GM12878 (cell line): ENCODE measurements at regions not wholly inside any gene's neighbourhood (a gene's known extent, or its start where the extent isn't known, plus 50 kb on each side); places are given as distances from the start of the nearest gene placed in this dataset.

ENCODE experiments used
- ATAC-seq: fragments of 200-7000 bp; cut with Tn5 transposase; 3 replicates; pipeline ENCODE4 v1.9.1; 2020; ENCODE audit warnings: mild to moderate bottlenecking, moderate library complexity
- BruUV-seq: library from RNA; stranded (reverse); fragments of 400-500 nt; replicated peaks from 2 replicates; lab custom pipeline; 2021; lab: Mats Ljungman, UMichigan
- CTCF ChIA-PET: fragments of 300-600 bp; sonication (Branson Sonifier 250); formaldehyde crosslinking; extraction: SDS; loops from one replicate; lab custom pipeline; 2021; ENCODE audit warnings: inconsistent platforms; lab: Yijun Ruan, JAX
- POLR2A ChIA-PET: fragments of 350-600 bp; formaldehyde crosslinking; extraction: SDS; loops from one replicate; lab custom pipeline; 2021; ENCODE audit warnings: inconsistent platforms; lab: Charles Lee
- RAD21 ChIA-PET: fragments of 300-600 bp; sonication (Branson Sonifier 250); formaldehyde crosslinking; loops from one replicate; lab custom pipeline; 2023; ENCODE audit warnings: antibody characterized with exemption; ENCODE audit not compliant: unreplicated experiment; lab: Charles Lee
- SMC1A ChIA-PET: fragments of 300-600 bp; sonication (Branson Sonifier 250); formaldehyde crosslinking; loops from one replicate; lab custom pipeline; 2023; ENCODE audit not compliant: unreplicated experiment, uncharacterized antibody; lab: Charles Lee
- DNase-seq: peaks from one replicate; pipeline ENCODE4 v3.0.0-alpha.2; 2011; ENCODE audit warnings: low read depth, low spot score
- FAIRE-seq: peaks from 3 replicates; lab custom pipeline; 2011; peaks lifted over from hg19 to GRCh38; lab: Jason Lieb, UNC
- H2AFZ ChIP-seq: 2 replicates; pipeline ENCODE4 v1.6.0; 2011; ENCODE audit warnings: low read depth, low read length, control low read depth; ENCODE audit not compliant: control insufficient read depth
- H3K27ac ChIP-seq: 2 replicates; pipeline ENCODE4 v1.5.1; 2011; ENCODE audit warnings: control low read depth; ENCODE audit not compliant: control insufficient read depth, insufficient read depth
- H3K27me3 ChIP-seq, 2 experiments: replicated peaks in 1 of 2; 2 replicates each; pipeline versions ENCODE4 v1.6.0 to v1.6.1; 2011; ENCODE audit warnings: low read length in 1 of 2; ENCODE audit not compliant: control insufficient read depth in 2 of 2, insufficient read depth in 2 of 2
- H3K36me3 ChIP-seq, 2 experiments: 2 replicates each; pipeline ENCODE4 v1.5.1; 2011; ENCODE audit warnings: low read length in 1 of 2; ENCODE audit not compliant: control insufficient read depth in 2 of 2, insufficient read depth in 2 of 2
- H3K4me1 ChIP-seq: 2 replicates; pipeline ENCODE4 v1.6.1; 2011; ENCODE audit warnings: mild to moderate bottlenecking, low read length, moderate library complexity, mixed read lengths; ENCODE audit not compliant: control insufficient read depth, insufficient read depth
- H3K4me2 ChIP-seq: 2 replicates; pipeline ENCODE4 v1.6.0; 2011; ENCODE audit warnings: control low read depth; ENCODE audit not compliant: control insufficient read depth, insufficient read depth
- H3K4me3 ChIP-seq: fragments of 200-600 bp; sonication (generic); 2 replicates; pipeline ENCODE4 v1.5.1; 2016
- H3K79me2 ChIP-seq: 2 replicates; pipeline ENCODE4 v1.6.0; 2011; ENCODE audit warnings: low read length; ENCODE audit not compliant: control insufficient read depth, insufficient read depth
- H3K9ac ChIP-seq: 2 replicates; pipeline ENCODE4 v1.8.0; 2011; ENCODE audit warnings: low read length, control low read depth, mixed read lengths; ENCODE audit not compliant: control insufficient read depth, insufficient read depth
- H3K9me3 ChIP-seq: replicated peaks from 3 replicates; pipeline ENCODE4 v1.5.1; 2011; ENCODE audit warnings: mild to moderate bottlenecking, low read length; ENCODE audit not compliant: control insufficient read depth, insufficient read depth
- H4K20me1 ChIP-seq: 2 replicates; pipeline ENCODE4 v1.6.0; 2011; ENCODE audit not compliant: control insufficient read depth, insufficient read depth
- DPF2 ChIP-seq: fragments of 450-650 bp; IDR thresholded peaks from 2 replicates; pipeline ENCODE4 v1.6.1; 2017; ENCODE audit warnings: mild to moderate bottlenecking
- FOXM1 ChIP-seq: IDR thresholded peaks from 2 replicates; pipeline ENCODE4 v1.6.1; 2012; ENCODE audit warnings: low read depth, mild to moderate bottlenecking, inconsistent platforms, low read length, moderate library complexity
- LARP7 ChIP-seq: fragments of 450-650 bp; IDR thresholded peaks from 2 replicates; pipeline ENCODE4 v1.6.1; 2017; ENCODE audit warnings: mild to moderate bottlenecking
- NFIC ChIP-seq: IDR thresholded peaks from 2 replicates; pipeline ENCODE4 v1.6.1; 2012; ENCODE audit warnings: low read depth, mild to moderate bottlenecking, inconsistent platforms, low read length, moderate library complexity
- PML ChIP-seq: IDR thresholded peaks from 2 replicates; pipeline ENCODE4 v1.6.1; 2012; ENCODE audit warnings: low read length, inconsistent platforms
- SMAD5 ChIP-seq: IDR thresholded peaks from 2 replicates; pipeline ENCODE4 v1.6.1; 2016; ENCODE audit warnings: antibody characterized with exemption, low read depth
- SPI1 ChIP-seq: IDR thresholded peaks from 2 replicates; pipeline ENCODE4 v1.6.1; 2011; ENCODE audit warnings: low read depth, mild to moderate bottlenecking, low read length, moderate library complexity, borderline replicate concordance; ENCODE audit not compliant: insufficient read depth
- TARDBP ChIP-seq: IDR thresholded peaks from 2 replicates; pipeline ENCODE4 v1.6.1; 2016; ENCODE audit warnings: borderline replicate concordance
- WGBS: methylation state at CpG from one replicate; pipeline ENCODE4 v1.1.6; 2016; ENCODE audit warnings: low lambda C conversion rate; ENCODE audit not compliant: insufficient replicate concordance, insufficient coverage; ENCODE audit errors: missing lambda C conversion rate; 5-methylcytosine and 5-hydroxymethylcytosine counted together
- in situ Hi-C: fragments of 300-500 bp; cut with MboI; formaldehyde crosslinking; loops from 9 replicates; pipeline ENCODE4 v1.14.3; 2018; ENCODE audit warnings: mixed read lengths
- intact Hi-C: fragments of 100-400 bp; cut with micrococcal nuclease; formaldehyde crosslinking; loops from one replicate; pipeline ENCODE4 v1.14.2; 2022; ENCODE audit not compliant: unreplicated experiment
- TF ChIP-seq, protein P1 (sequence below): fragments of 150-350 bp; IDR thresholded peaks from 2 replicates; pipeline ENCODE4 v1.6.1; 2014; ENCODE audit warnings: mild to moderate bottlenecking, low read depth, low read length
- TF ChIP-seq, protein P2 (sequence below): IDR thresholded peaks from 2 replicates; pipeline ENCODE4 v1.6.1; 2011; ENCODE audit warnings: borderline replicate concordance, low read depth, mild to moderate bottlenecking, moderate library complexity, low read length; ENCODE audit not compliant: insufficient read depth, poor library complexity, severe bottlenecking
- TF ChIP-seq, protein P3 (sequence below): fragments of 450-650 bp; IDR thresholded peaks from 2 replicates; pipeline ENCODE4 v1.6.1; 2016; ENCODE audit warnings: mild to moderate bottlenecking
- TF ChIP-seq, protein P4 (sequence below): IDR thresholded peaks from 2 replicates; pipeline ENCODE4 v1.6.1; 2012; ENCODE audit warnings: low read depth, low read length, improper control_type of control experiment
- TF ChIP-seq, protein P5 (sequence below): fragments of 450-650 bp; IDR thresholded peaks from 2 replicates; pipeline ENCODE4 v1.6.1; 2014; ENCODE audit warnings: mild to moderate bottlenecking

DNA sequence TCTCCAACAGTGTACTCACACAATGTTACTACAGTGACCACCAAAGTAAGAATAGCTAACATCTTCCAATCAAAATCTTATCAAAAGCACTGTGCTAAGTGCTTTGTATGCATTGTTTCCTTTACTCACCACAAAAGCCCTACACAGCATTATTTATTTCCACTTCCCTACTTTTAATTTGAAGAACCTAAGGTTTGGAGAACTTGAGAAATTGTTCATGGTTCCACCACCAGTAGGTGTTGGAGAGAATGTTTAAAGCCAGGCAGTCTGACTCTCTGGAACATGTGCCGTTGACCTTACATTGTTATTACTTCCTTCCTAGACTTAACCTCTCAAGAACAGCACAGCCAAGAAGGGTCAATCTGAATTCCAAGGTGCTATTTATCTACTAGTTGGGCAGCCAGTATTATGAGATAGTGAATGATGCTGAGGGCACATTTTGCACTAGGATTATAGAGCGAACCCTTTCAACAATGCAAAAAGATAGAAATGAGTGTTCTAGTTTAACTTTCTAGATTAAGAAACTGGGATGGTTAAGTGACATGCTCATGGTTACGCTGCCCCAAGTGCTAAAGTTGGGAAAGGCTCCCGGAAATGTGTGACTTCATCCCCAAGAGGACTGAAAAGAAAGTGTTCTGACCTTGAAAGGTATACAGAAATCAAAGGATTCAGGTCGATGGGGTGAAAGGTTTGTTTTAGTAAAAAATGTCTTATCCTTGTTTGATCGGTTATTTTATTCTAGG, 55.2 kb upstream of the FAM136A start (continued):
- TF ChIP-seq, protein P1, sequence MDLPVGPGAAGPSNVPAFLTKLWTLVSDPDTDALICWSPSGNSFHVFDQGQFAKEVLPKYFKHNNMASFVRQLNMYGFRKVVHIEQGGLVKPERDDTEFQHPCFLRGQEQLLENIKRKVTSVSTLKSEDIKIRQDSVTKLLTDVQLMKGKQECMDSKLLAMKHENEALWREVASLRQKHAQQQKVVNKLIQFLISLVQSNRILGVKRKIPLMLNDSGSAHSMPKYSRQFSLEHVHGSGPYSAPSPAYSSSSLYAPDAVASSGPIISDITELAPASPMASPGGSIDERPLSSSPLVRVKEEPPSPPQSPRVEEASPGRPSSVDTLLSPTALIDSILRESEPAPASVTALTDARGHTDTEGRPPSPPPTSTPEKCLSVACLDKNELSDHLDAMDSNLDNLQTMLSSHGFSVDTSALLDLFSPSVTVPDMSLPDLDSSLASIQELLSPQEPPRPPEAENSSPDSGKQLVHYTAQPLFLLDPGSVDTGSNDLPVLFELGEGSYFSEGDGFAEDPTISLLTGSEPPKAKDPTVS, result no peak
- TF ChIP-seq TARDBP, result no peak

DNA sequence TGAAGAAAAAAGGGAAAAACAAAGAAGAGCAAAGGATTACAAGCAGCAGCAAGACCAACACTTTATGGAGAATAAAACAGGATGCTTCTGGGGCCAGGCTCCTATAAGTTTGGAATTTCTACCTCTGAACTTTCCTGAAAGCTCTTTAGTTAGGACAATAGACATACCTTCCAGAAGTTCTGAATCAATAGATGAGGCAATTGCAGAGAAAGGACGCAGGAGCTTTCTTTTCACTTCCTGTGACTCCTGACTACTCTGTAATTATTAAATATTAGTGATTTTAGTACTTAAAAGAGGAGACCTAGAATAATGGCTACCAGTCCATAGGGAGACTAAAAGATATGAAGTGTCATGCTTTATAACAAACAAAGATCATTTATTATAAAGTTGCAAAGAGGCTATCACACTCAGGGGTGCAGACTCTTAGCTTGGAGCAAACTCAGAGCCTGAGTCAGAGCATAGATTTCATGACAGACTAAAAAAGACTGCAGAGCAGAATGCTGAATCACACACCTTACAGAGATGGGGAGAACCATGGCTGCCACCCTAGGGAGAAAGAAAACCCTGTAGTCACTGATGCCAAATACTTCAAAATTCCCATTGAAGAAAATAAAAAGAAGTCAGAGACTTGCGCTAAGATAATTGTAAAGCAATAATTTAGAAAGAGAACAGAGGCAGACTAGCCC, 52.5 kb upstream of the FAM136A start:
- no peak for ATAC-seq
- Histone ChIP-seq H4K20me1 (no peaks in the 10 kb centered on the region), H3K4me2 (no peak overlapping the region), H2AFZ (no peak overlapping the region), H3K9ac (no peak overlapping the region), H3K27ac (no peak overlapping the region), H3K79me2 (no peaks in the 10 kb centered on the region), H3K4me1 (no peaks in the 10 kb centered on the region), H3K27me3 (peaks cover 0 to 4% of the 10 kb centered on the region in 2 experiments; a peak in 3 of 4 replicates), H3K36me3 (no peaks in the 10 kb centered on the region), H3K4me3 (no peak overlapping the region), H3K9me3 (no peaks in the 10 kb centered on the region)
- ChIA-PET CTCF (no interaction called here), RAD21 (no interaction called here), SMC1A (no interaction called here), POLR2A (no interaction called here)
- intact Hi-C loops, result no loop called here
- no peak for DNase-seq
- 39% methylated on average over 2 of the region's 2 CpGs for whole genome bisulfite sequencing
- in situ Hi-C loops, result no loop called here
- BruUV-seq, result no TSS peak
- FAIRE-seq, result no peak
- TF ChIP-seq, protein P1, result no peak
- TF ChIP-seq SMAD5 (no peak), PML (no peak), SPI1 (no peak), TARDBP (no peak), NFIC (no peak), DPF2 (no peak), LARP7 (no peak), FOXM1 (no peak)
- TF ChIP-seq, protein P2, sequence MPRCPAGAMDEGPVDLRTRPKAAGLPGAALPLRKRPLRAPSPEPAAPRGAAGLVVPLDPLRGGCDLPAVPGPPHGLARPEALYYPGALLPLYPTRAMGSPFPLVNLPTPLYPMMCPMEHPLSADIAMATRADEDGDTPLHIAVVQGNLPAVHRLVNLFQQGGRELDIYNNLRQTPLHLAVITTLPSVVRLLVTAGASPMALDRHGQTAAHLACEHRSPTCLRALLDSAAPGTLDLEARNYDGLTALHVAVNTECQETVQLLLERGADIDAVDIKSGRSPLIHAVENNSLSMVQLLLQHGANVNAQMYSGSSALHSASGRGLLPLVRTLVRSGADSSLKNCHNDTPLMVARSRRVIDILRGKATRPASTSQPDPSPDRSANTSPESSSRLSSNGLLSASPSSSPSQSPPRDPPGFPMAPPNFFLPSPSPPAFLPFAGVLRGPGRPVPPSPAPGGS, result no peak
- TF ChIP-seq, protein P3, sequence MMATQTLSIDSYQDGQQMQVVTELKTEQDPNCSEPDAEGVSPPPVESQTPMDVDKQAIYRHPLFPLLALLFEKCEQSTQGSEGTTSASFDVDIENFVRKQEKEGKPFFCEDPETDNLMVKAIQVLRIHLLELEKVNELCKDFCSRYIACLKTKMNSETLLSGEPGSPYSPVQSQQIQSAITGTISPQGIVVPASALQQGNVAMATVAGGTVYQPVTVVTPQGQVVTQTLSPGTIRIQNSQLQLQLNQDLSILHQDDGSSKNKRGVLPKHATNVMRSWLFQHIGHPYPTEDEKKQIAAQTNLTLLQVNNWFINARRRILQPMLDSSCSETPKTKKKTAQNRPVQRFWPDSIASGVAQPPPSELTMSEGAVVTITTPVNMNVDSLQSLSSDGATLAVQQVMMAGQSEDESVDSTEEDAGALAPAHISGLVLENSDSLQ, result no peak
- TF ChIP-seq, protein P4, sequence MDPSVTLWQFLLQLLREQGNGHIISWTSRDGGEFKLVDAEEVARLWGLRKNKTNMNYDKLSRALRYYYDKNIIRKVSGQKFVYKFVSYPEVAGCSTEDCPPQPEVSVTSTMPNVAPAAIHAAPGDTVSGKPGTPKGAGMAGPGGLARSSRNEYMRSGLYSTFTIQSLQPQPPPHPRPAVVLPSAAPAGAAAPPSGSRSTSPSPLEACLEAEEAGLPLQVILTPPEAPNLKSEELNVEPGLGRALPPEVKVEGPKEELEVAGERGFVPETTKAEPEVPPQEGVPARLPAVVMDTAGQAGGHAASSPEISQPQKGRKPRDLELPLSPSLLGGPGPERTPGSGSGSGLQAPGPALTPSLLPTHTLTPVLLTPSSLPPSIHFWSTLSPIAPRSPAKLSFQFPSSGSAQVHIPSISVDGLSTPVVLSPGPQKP, result no peak
- TF ChIP-seq, protein P5, sequence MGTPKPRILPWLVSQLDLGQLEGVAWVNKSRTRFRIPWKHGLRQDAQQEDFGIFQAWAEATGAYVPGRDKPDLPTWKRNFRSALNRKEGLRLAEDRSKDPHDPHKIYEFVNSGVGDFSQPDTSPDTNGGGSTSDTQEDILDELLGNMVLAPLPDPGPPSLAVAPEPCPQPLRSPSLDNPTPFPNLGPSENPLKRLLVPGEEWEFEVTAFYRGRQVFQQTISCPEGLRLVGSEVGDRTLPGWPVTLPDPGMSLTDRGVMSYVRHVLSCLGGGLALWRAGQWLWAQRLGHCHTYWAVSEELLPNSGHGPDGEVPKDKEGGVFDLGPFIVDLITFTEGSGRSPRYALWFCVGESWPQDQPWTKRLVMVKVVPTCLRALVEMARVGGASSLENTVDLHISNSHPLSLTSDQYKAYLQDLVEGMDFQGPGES, result no peak
